Sigmoid colon (tissue), 4 donors: ENCODE measurements at regions not wholly inside any gene's neighbourhood (a gene's known extent, or its start where the extent isn't known, plus 50 kb on each side); places are given as distances from the start of the nearest gene placed in this dataset.

Experiments
- EP300 ChIP-seq, 4 donors: sonication (generic); formaldehyde crosslinking; IDR thresholded peaks; one replicate each; pipeline ENCODE4 v1.6.1; 2017; ENCODE audit warnings: antibody characterized with exemption in 4 of 4
- POLR2AphosphoS5 ChIP-seq, 4 donors: sonication (generic); formaldehyde crosslinking; IDR thresholded peaks; one replicate each; pipeline ENCODE4 v1.6.1; 2017; ENCODE audit warnings: antibody characterized with exemption in 4 of 4

DNA sequence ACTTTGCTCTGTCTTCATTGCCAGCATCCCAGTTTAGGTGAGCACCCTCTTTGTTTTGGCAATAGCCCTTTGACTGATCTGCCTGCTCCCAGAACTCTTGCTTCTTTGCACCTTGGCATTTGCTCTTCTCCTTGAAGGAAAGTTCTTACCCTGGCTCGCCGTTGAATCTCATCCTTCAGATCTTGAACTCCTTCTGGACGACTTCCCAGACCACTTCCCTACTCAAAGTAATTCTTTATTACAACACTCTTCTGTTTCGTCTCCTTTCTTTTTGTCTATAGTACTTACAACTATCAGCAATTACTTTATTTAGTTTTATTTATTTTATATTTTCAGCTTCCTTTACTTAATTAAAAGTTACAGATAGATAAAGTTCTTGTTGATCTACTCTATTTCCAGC is 1510.1 kb downstream of the MAT2B start:
- TF ChIP-seq EP300 (IDR thresholded peaks at IDR 0.05) (no peak), POLR2AphosphoS5 (IDR thresholded peaks at IDR 0.05) (no peak)
